IPS-20b (cell line): ENCODE measurements at regions not wholly inside any gene's neighbourhood (a gene's known extent, or its start where the extent isn't known, plus 50 kb on each side); places are given as distances from the start of the nearest gene placed in this dataset.

ENCODE experiments used
- H3K27ac ChIP-seq: one replicate; pipeline ENCODE4 v1.5.1; 2013; ENCODE audit warnings: low read length
- H3K27me3 ChIP-seq: 2 replicates; pipeline ENCODE4 v1.6.1; 2013; ENCODE audit warnings: mild to moderate bottlenecking, low read length, inconsistent platforms; ENCODE audit not compliant: insufficient read depth
- H3K36me3 ChIP-seq: 2 replicates; pipeline ENCODE4 v1.6.1; 2013; ENCODE audit warnings: low read depth, mild to moderate bottlenecking, inconsistent platforms, low read length, moderate library complexity; ENCODE audit not compliant: insufficient read depth
- H3K4me1 ChIP-seq: 2 replicates; pipeline ENCODE4 v1.6.1; 2013; ENCODE audit warnings: mild to moderate bottlenecking, control low read depth, inconsistent platforms, low read length, moderate library complexity; ENCODE audit not compliant: insufficient read depth
- H3K4me3 ChIP-seq: 2 replicates; pipeline ENCODE4 v1.5.1; 2013; ENCODE audit warnings: mild to moderate bottlenecking, low read length, inconsistent platforms
- H3K9ac ChIP-seq: 2 replicates; pipeline ENCODE4 v1.6.1; 2013; ENCODE audit warnings: low read depth, mild to moderate bottlenecking, inconsistent platforms, low read length, moderate library complexity
- H3K9me3 ChIP-seq: 2 replicates; pipeline ENCODE4 v1.6.1; 2013; ENCODE audit warnings: mild to moderate bottlenecking, low read depth, low read length, inconsistent platforms; ENCODE audit not compliant: insufficient read depth

GRCh38 chr7:46661431-46661830, 740.4 kb upstream of the IGFBP3 start:
- Histone ChIP-seq H3K27ac (no peak overlapping the region), H3K9me3 (peaks cover 6% of the 10 kb centered on the region; the same call in 1 of the 2 replicates), H3K4me1 (no peaks in the 10 kb centered on the region), H3K9ac (no peak overlapping the region), H3K27me3 (no peaks in the 10 kb centered on the region), H3K36me3 (no peaks in the 10 kb centered on the region; the same call in 1 of the 2 replicates), H3K4me3 (no peak overlapping the region)

GRCh38 chr7:46660402-46660980, 739.4 kb upstream of the IGFBP3 start:
- Histone ChIP-seq H3K4me1 (no peaks in the 10 kb centered on the region), H3K9me3 (peaks cover 3% of the 10 kb centered on the region; the same call in 1 of the 2 replicates), H3K36me3 (no peaks in the 10 kb centered on the region; the same call in 1 of the 2 replicates), H3K27ac (no peak overlapping the region), H3K27me3 (no peaks in the 10 kb centered on the region), H3K9ac (no peak overlapping the region), H3K4me3 (no peak overlapping the region)

- Histone ChIP-seq H3K27me3 (no peaks in the 10 kb centered on the region), H3K4me3 (no peak overlapping the region), H3K36me3 (no peaks in the 10 kb centered on the region; the same call in 1 of the 2 replicates), H3K9ac (no peak overlapping the region), H3K4me1 (no peaks in the 10 kb centered on the region), H3K9me3 (peaks cover 3% of the 10 kb centered on the region; the same call in 1 of the 2 replicates), H3K27ac (no peak overlapping the region)
These were observed 737.2 kb upstream of the IGFBP3 start for GRCh38 chr7:46658281-46658680.

- H3K9me3 ChIP-seq = peaks cover 3% of the 10 kb centered on the region; the same call in 1 of the 2 replicates
These were observed 733.7 kb upstream of the IGFBP3 start for GRCh38 chr7:46654546-46655443.

GRCh38 chr7:46653848-46654247, 732.8 kb upstream of the IGFBP3 start:
- H3K36me3 ChIP-seq = no peaks in the 10 kb centered on the region; the same call in 1 of the 2 replicates

More at GRCh38 chr7:46654546-46655443, 733.7 kb upstream of the IGFBP3 start:
- no peaks in the 10 kb centered on the region for H3K27me3 ChIP-seq
- H3K4me3 ChIP-seq = no peak overlapping the region
- H3K9ac ChIP-seq = no peak overlapping the region
- H3K4me1 ChIP-seq = no peaks in the 10 kb centered on the region
- H3K27ac ChIP-seq = no peak overlapping the region
- H3K36me3 ChIP-seq = no peaks in the 10 kb centered on the region; the same call in 1 of the 2 replicates

GRCh38 chr7:46652317-46652716, 731.2 kb upstream of the IGFBP3 start:
- peaks cover 8% of the 10 kb centered on the region; the same call in 1 of the 2 replicates for H3K9me3 ChIP-seq
- no peaks in the 10 kb centered on the region for H3K36me3 ChIP-seq
- H3K4me1 ChIP-seq = no peaks in the 10 kb centered on the region
- no peaks in the 10 kb centered on the region for H3K27me3 ChIP-seq
- no peak overlapping the region for H3K9ac ChIP-seq
- H3K27ac ChIP-seq = no peak overlapping the region
- H3K4me3 ChIP-seq = no peak overlapping the region

More at GRCh38 chr7:46653848-46654247, 732.8 kb upstream of the IGFBP3 start:
- no peak overlapping the region for H3K4me3 ChIP-seq
- H3K27me3 ChIP-seq = no peaks in the 10 kb centered on the region
- no peak overlapping the region for H3K27ac ChIP-seq
- peaks cover 3% of the 10 kb centered on the region; the same call in 1 of the 2 replicates for H3K9me3 ChIP-seq
- H3K9ac ChIP-seq = no peak overlapping the region
- H3K4me1 ChIP-seq = no peaks in the 10 kb centered on the region

GRCh38 chr7:46651561-46652088, 730.6 kb upstream of the IGFBP3 start:
- no peak overlapping the region for H3K27ac ChIP-seq
- H3K36me3 ChIP-seq = no peaks in the 10 kb centered on the region
- no peak overlapping the region for H3K9ac ChIP-seq

GRCh38 chr7:46651070-46651469, 730.0 kb upstream of the IGFBP3 start:
- H3K27ac ChIP-seq = no peak overlapping the region
- no peaks in the 10 kb centered on the region for H3K36me3 ChIP-seq
- no peak overlapping the region for H3K9ac ChIP-seq
- H3K27me3 ChIP-seq = no peaks in the 10 kb centered on the region
- no peaks in the 10 kb centered on the region; the same call in 1 of the 2 replicates for H3K4me1 ChIP-seq
- H3K9me3 ChIP-seq = peaks cover 8% of the 10 kb centered on the region; the same call in 1 of the 2 replicates
- no peak overlapping the region for H3K4me3 ChIP-seq

More at GRCh38 chr7:46651561-46652088, 730.6 kb upstream of the IGFBP3 start:
- H3K9me3 ChIP-seq = peaks cover 8% of the 10 kb centered on the region; the same call in 1 of the 2 replicates
- no peak overlapping the region for H3K4me3 ChIP-seq
- H3K4me1 ChIP-seq = no peaks in the 10 kb centered on the region
- H3K27me3 ChIP-seq = no peaks in the 10 kb centered on the region

GRCh38 chr7:46649876-46650275, 728.8 kb upstream of the IGFBP3 start:
- Histone ChIP-seq H3K4me1 (peaks cover 8% of the 10 kb centered on the region), H3K27ac (no peak overlapping the region), H3K4me3 (no peak overlapping the region), H3K27me3 (no peaks in the 10 kb centered on the region), H3K36me3 (no peaks in the 10 kb centered on the region), H3K9me3 (peaks cover 8% of the 10 kb centered on the region; the same call in 1 of the 2 replicates), H3K9ac (no peak overlapping the region)

- Histone ChIP-seq H3K9me3 (no peaks in the 10 kb centered on the region), H3K4me1 (no peaks in the 10 kb centered on the region; the same call in 1 of the 2 replicates), H3K27ac (no peak overlapping the region), H3K36me3 (no peaks in the 10 kb centered on the region), H3K4me3 (no peak overlapping the region), H3K27me3 (no peaks in the 10 kb centered on the region), H3K9ac (no peak overlapping the region)
These were observed 717.0 kb upstream of the IGFBP3 start for GRCh38 chr7:46637793-46638735.

GRCh38 chr7:46636022-46636421, 715.0 kb upstream of the IGFBP3 start:
- Histone ChIP-seq H3K4me3 (no peak overlapping the region), H3K27me3 (no peaks in the 10 kb centered on the region), H3K36me3 (no peaks in the 10 kb centered on the region), H3K4me1 (no peaks in the 10 kb centered on the region; the same call in 1 of the 2 replicates), H3K27ac (no peak overlapping the region), H3K9me3 (no peaks in the 10 kb centered on the region), H3K9ac (no peak overlapping the region)
